Upper lobe of left lung (tissue), 6 donors: ENCODE measurements at regions not wholly inside any gene's neighbourhood (a gene's known extent, or its start where the extent isn't known, plus 50 kb on each side); places are given as distances from the start of the nearest gene placed in this dataset.
"Not testable (repeated sequence)": the region's sequence is repeated elsewhere in the genome, so short reads cannot be mapped to it uniquely, and the experiment has no call there.

Experiments
- ATAC-seq, 2 donors: fragments of 200-7000 bp; cut with Tn5 transposase; one replicate each; pipeline ENCODE4 v1.9.1; 2022; ENCODE audit warnings: mild to moderate bottlenecking in 2 of 2, moderate library complexity in 2 of 2; ENCODE audit not compliant: low FRiP score in 2 of 2
- DNase-seq, 2 donors: peaks; one replicate each; pipeline ENCODE4 v3.0.0-alpha.2; 2019 to 2020
- H3K27ac ChIP-seq, 4 donors: fragments of 200-600 bp; sonication (generic); one replicate each; pipeline ENCODE4 v1.5.1; 2016 to 2019
- H3K27me3 ChIP-seq, 4 donors: fragments of 200-600 bp; sonication (generic); one replicate each; pipeline ENCODE4 v1.5.1; 2017 to 2019
- H3K36me3 ChIP-seq, 4 donors: fragments of 200-600 bp; sonication (generic); one replicate each; pipeline ENCODE4 v1.5.1; 2016 to 2019
- H3K4me1 ChIP-seq, 4 donors: fragments of 200-600 bp; sonication (generic); one replicate each; pipeline ENCODE4 v1.5.1; 2018 to 2019
- H3K4me3 ChIP-seq, 4 donors: fragments of 200-600 bp; sonication (generic); one replicate each; pipeline ENCODE4 v1.5.1; 2017 to 2019; ENCODE audit warnings: mild to moderate bottlenecking in 2 of 4, moderate library complexity in 1 of 4
- H3K9me3 ChIP-seq, 4 donors: fragments of 200-600 bp; sonication (generic); one replicate each; pipeline ENCODE4 v1.5.1; 2018 to 2019
- EP300 ChIP-seq, 4 donors: sonication (generic); formaldehyde crosslinking; IDR thresholded peaks; one replicate each; pipeline ENCODE4 v1.5.1; 2017; ENCODE audit warnings: antibody characterized with exemption in 4 of 4, control low read depth in 2 of 4
- POLR2A ChIP-seq, 4 donors: fragments of 450-650 bp; IDR thresholded peaks; one replicate each; pipeline ENCODE4 v1.5.1; 2016 to 2017; ENCODE audit warnings: antibody characterized with exemption in 4 of 4, mild to moderate bottlenecking in 2 of 4
- POLR2AphosphoS5 ChIP-seq, 2 donors: sonication (generic); formaldehyde crosslinking; IDR thresholded peaks; one replicate each; pipeline ENCODE4 v1.5.1; 2017; ENCODE audit warnings: antibody characterized with exemption in 2 of 2
- WGBS, 2 donors: methylation state at CpG; one replicate each; pipeline ENCODE4 v1.1.5; 2017 to 2018; 5-methylcytosine and 5-hydroxymethylcytosine counted together
- TF ChIP-seq, protein P1 (sequence below), 6 experiments: fragments of 450-650 bp in 4 of 6; fragments of 200-600 bp in 2 of 6; sonication (generic) in 2 of 6; IDR thresholded peaks; one replicate each; pipeline ENCODE4 v1.5.1; 2016 to 2019; ENCODE audit warnings: antibody characterized with exemption in 6 of 6
- donor health status: DM: no; HTN: no; CAD: no; lungs with moderate emphysema.
- donor health status: DM: no; HTN: yes; CAD: no; lungs with severe emphysema.

GRCh38 chrX:85685843-85686242 is 306.4 kb upstream of the POF1B start:
- no peaks in the 10 kb centered on the region for H3K36me3 ChIP-seq
- H3K4me1 ChIP-seq = no peaks in the 10 kb centered on the region
- H3K27ac ChIP-seq = no peak overlapping the region
- no peak for DNase-seq
- no peaks in the 10 kb centered on the region for H3K9me3 ChIP-seq
- TF ChIP-seq, protein P1, sequence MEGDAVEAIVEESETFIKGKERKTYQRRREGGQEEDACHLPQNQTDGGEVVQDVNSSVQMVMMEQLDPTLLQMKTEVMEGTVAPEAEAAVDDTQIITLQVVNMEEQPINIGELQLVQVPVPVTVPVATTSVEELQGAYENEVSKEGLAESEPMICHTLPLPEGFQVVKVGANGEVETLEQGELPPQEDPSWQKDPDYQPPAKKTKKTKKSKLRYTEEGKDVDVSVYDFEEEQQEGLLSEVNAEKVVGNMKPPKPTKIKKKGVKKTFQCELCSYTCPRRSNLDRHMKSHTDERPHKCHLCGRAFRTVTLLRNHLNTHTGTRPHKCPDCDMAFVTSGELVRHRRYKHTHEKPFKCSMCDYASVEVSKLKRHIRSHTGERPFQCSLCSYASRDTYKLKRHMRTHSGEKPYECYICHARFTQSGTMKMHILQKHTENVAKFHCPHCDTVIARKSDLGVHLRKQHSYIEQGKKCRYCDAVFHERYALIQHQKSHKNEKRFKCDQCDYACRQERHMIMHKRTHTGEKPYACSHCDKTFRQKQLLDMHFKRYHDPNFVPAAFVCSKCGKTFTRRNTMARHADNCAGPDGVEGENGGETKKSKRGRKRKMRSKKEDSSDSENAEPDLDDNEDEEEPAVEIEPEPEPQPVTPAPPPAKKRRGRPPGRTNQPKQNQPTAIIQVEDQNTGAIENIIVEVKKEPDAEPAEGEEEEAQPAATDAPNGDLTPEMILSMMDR (IDR thresholded peaks at IDR 0.05) = no peak
- no peak for TF ChIP-seq POLR2A (IDR thresholded peaks at IDR 0.05)
- TF ChIP-seq EP300 (IDR thresholded peaks at IDR 0.05) = no peak
- no peak for TF ChIP-seq POLR2AphosphoS5 (IDR thresholded peaks at IDR 0.05)
- ATAC-seq = no peak
- H3K4me3 ChIP-seq = no peak overlapping the region
- no peaks in the 10 kb centered on the region for H3K27me3 ChIP-seq
- 70 to 94% methylated on average over 4 to 5 of the region's 5 CpGs for WGBS, 2 donors

DNA sequence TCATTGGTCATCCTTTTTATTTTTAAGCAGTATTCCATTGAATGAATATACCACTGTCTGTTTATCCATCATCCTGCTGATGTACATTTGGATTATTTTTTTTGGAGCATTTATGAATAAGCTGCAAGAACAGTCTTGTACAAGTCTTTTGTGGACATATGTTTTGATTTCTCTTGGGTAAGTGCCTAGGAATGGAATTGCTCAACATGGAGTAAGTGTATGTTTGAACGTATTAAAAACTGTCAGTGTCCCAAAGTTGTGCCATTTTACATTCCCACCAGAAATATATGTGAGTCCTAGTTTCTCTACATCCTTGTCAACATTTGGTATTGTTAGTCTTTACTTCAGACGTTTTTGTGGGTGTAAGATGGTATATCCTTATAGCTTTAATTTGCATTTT is 287.0 kb upstream of the POF1B start:
- ATAC-seq = no peak
- Histone ChIP-seq H3K27ac (no peak overlapping the region), H3K4me3 (no peak overlapping the region), H3K9me3 (no peaks in the 10 kb centered on the region), H3K36me3 (no peaks in the 10 kb centered on the region), H3K27me3 (no peaks in the 10 kb centered on the region), H3K4me1 (no peaks in the 10 kb centered on the region)
- WGBS, 2 donors = 32 to 53% methylated on average over 2 of the region's 2 CpGs
- TF ChIP-seq EP300 (IDR thresholded peaks at IDR 0.05) = no peak
- TF ChIP-seq POLR2AphosphoS5 (IDR thresholded peaks at IDR 0.05) = no peak
- TF ChIP-seq, protein P1 (IDR thresholded peaks at IDR 0.05) = no peak
- DNase-seq = no peak

DNA sequence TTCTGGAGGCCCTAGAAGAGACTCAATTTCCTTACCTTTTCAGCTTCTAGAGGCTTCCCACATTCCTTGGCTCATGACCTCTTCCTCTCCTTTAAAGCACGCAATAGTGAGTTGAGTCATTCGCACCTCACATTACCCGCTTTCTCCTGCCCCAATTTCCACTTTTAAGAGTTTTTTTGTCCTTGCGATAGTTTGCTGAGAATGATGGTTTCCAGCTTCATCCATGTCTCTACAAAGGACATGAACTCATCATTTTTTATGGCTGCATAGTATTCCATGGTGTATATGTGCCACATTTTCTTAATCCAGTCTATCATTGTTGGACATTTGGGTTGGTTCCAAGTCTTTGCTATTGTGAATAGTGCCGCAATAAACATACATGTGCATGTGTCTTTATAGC is 284.5 kb upstream of the POF1B start:
- not testable (repeated sequence) for H3K4me3 ChIP-seq, ATAC-seq, H3K9me3 ChIP-seq, DNase-seq, H3K36me3 ChIP-seq, H3K27ac ChIP-seq, H3K4me1 ChIP-seq, H3K27me3 ChIP-seq
- 80 to 88% methylated on average over 4 to 5 of the region's 5 CpGs for WGBS, 2 donors

- Histone ChIP-seq H3K4me1 (no peaks in the 10 kb centered on the region), H3K27ac (no peak overlapping the region), H3K9me3 (no peaks in the 10 kb centered on the region), H3K27me3 (no peaks in the 10 kb centered on the region), H3K36me3 (no peaks in the 10 kb centered on the region), H3K4me3 (no peak overlapping the region)
- no peak for TF ChIP-seq POLR2A (IDR thresholded peaks at IDR 0.05)
- TF ChIP-seq POLR2AphosphoS5 (IDR thresholded peaks at IDR 0.05) = no peak
- TF ChIP-seq EP300 (IDR thresholded peaks at IDR 0.05) = no peak
- ATAC-seq (no peak), DNase-seq (no peak)
Observed at GRCh38 chrX:85630901-85631300, 251.4 kb upstream of the POF1B start.

DNA sequence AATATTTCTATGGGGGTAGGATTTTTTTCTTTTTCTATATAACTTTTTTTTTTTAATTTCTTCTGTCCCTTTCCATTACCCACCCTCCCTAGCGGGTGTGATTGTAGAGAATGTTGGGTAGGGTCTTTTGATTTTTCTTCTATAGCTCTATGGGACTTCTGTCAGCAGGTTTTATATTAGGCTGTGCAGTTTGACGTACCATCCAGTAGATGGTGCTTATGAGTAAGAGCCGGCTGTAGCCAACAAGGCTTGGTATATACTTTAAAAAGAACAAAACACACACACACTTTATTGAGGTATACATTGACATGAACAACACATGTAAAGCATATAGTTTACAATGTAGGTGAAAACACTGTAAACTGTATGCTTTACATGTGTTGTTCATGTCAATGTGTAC is 247.9 kb upstream of the POF1B start:
- 46 to 53% methylated on average over 3 of the region's 3 CpGs for WGBS, 2 donors
- H3K27ac ChIP-seq = no peak overlapping the region

DNA sequence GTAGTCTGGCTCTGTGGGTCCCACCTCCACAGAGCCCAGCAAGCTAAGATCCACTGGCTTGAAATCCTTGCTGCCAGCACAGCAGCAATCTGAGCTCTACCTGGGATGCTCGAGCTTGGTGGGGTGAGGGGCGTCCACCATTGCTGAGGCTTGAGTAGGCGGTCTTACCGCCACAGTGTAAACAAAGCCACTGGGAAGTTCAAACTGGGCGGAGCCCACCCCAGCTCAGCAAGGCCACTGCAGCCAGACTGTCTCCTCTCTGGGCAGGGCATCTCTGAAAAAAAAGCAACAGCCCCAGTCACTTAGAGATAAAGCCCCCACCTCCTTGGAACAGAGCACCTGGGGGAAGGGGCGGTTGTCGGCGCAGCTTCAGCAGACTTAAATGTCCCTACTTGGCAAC is 243.2 kb upstream of the POF1B start:
- TF ChIP-seq POLR2AphosphoS5 (IDR thresholded peaks at IDR 0.05) = no peak
- Histone ChIP-seq H3K4me1 (no peaks in the 10 kb centered on the region), H3K27me3 (no peaks in the 10 kb centered on the region), H3K4me3 (no peak overlapping the region), H3K9me3 (no peaks in the 10 kb centered on the region), H3K27ac (no peak overlapping the region), H3K36me3 (no peaks in the 10 kb centered on the region)
- WGBS, 2 donors = 65% methylated on average over 8 of the region's 8 CpGs; no CpG with 5 or more reads in 1 of the 2 donors
- no peak for DNase-seq
- ATAC-seq = no peak

More for the DNA sequence above, 247.9 kb upstream of the POF1B start:
- Histone ChIP-seq H3K9me3 (no peaks in the 10 kb centered on the region), H3K27me3 (no peaks in the 10 kb centered on the region), H3K36me3 (no peaks in the 10 kb centered on the region), H3K4me1 (no peaks in the 10 kb centered on the region), H3K4me3 (no peak overlapping the region)
- DNase-seq (no peak), ATAC-seq (no peak)
- TF ChIP-seq POLR2A (IDR thresholded peaks at IDR 0.05) = no peak
- TF ChIP-seq POLR2AphosphoS5 (IDR thresholded peaks at IDR 0.05) = no peak
- TF ChIP-seq, protein P1 (IDR thresholded peaks at IDR 0.05) = no peak
- no peak for TF ChIP-seq EP300 (IDR thresholded peaks at IDR 0.05)
